ENCODE measurements at regions not wholly inside any gene's neighbourhood (a gene's known extent, or its start where the extent isn't known, plus 50 kb on each side); places are given as distances from the start of the nearest gene placed in this dataset.
A peak's percentile ranks its signal among the peaks of the same experiment; 100 is the strongest.
"Not testable (repeated sequence)": the region's sequence is repeated elsewhere in the genome, so short reads cannot be mapped to it uniquely, and the experiment has no call there.

- in situ Hi-C loops (cut with HindIII; ENCODE audit: low pct_ligation_motif_present, low sequenced_read_pairs) = no loop called here
- H3K36me3 ChIP-seq (replicated peaks) = no peaks in the 10 kb centered on the region
- no peaks in the 10 kb centered on the region for H3K27me3 ChIP-seq (replicated peaks)
- peak; percentile 69 for DNase-seq
- TF ChIP-seq, protein P1, sequence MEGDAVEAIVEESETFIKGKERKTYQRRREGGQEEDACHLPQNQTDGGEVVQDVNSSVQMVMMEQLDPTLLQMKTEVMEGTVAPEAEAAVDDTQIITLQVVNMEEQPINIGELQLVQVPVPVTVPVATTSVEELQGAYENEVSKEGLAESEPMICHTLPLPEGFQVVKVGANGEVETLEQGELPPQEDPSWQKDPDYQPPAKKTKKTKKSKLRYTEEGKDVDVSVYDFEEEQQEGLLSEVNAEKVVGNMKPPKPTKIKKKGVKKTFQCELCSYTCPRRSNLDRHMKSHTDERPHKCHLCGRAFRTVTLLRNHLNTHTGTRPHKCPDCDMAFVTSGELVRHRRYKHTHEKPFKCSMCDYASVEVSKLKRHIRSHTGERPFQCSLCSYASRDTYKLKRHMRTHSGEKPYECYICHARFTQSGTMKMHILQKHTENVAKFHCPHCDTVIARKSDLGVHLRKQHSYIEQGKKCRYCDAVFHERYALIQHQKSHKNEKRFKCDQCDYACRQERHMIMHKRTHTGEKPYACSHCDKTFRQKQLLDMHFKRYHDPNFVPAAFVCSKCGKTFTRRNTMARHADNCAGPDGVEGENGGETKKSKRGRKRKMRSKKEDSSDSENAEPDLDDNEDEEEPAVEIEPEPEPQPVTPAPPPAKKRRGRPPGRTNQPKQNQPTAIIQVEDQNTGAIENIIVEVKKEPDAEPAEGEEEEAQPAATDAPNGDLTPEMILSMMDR (IDR thresholded peaks at IDR 0.05; ENCODE audit: low read depth, low read length, missing control alignments) = no peak
- no peak overlapping the region for H3K4me3 ChIP-seq (ENCODE audit: low read depth, low read length)
- H3K27ac ChIP-seq = no peak overlapping the region
Observed at GRCh38 chr4:124121461-124121971, 591.0 kb downstream of the ANKRD50 start.

DNA sequence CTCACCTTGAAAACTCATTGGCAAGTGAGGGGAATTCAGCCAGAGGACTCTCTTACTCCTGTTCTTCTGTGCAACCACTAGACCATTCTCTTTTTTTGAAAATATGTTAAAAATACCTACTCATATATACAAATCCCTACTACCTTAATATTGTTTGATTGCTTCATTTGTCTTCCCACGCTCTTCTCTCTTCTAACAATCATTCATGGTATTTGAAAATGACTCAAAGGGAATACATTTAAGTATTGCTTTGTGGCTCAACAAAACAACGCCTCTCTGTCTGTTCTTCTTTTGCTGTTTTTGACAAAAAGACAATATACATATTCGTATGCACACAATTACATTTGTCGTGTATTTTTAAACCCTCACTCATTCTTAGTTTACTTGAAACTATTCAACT lies 589.4 kb downstream of the ANKRD50 start:
- no peak for DNase-seq
- H3K36me3 ChIP-seq (replicated peaks) = no peaks in the 10 kb centered on the region
- peak overlapping the region; percentile 9 for H3K27ac ChIP-seq
- no peak overlapping the region for H3K4me3 ChIP-seq (ENCODE audit: low read depth, low read length)
- in situ Hi-C loops (cut with HindIII; ENCODE audit: low pct_ligation_motif_present, low sequenced_read_pairs) = no loop called here
- H3K27me3 ChIP-seq (replicated peaks) = no peaks in the 10 kb centered on the region
- TF ChIP-seq, protein P1 (IDR thresholded peaks at IDR 0.05; ENCODE audit: low read depth, low read length, missing control alignments) = no peak

GRCh38 chr4:124123721-124124120 lies 588.8 kb downstream of the ANKRD50 start:
- in situ Hi-C loops (cut with HindIII; ENCODE audit: low pct_ligation_motif_present, low sequenced_read_pairs) = no loop called here
- DNase-seq = no peak

DNA sequence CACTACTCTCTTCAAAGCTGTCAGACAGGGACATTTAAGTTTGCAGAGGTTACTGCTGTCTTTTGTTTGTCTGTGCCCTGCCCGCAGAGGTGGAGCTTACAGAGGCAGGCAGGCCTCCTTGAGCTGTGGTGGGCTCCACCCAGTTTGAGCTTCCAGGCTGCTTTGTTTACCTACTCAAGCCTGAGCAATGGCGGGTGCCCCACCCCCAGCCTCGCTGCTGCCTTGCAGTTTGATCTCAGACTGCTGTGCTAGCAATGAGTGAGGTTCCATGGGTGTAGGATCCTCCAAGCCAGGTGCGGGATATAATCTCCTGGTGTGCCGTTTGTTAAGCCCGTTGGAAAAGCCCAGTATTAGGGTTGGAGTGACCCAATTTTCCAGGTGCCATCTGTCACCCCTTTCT lies 581.2 kb downstream of the ANKRD50 start:
- H3K27me3 ChIP-seq (replicated peaks); DNase-seq; H3K4me3 ChIP-seq (ENCODE audit: low read depth, low read length); in situ Hi-C loops (cut with HindIII; ENCODE audit: low pct_ligation_motif_present, low sequenced_read_pairs); H3K27ac ChIP-seq; H3K36me3 ChIP-seq (replicated peaks): not testable (repeated sequence)

More at GRCh38 chr4:124123721-124124120, 588.8 kb downstream of the ANKRD50 start:
- no peaks in the 10 kb centered on the region for H3K27me3 ChIP-seq (replicated peaks)
- H3K36me3 ChIP-seq (replicated peaks) = no peaks in the 10 kb centered on the region
- TF ChIP-seq, protein P1 (IDR thresholded peaks at IDR 0.05; ENCODE audit: low read depth, low read length, missing control alignments) = no peak
- no peak overlapping the region for H3K4me3 ChIP-seq (ENCODE audit: low read depth, low read length)
- peak overlapping the region; percentile 9 for H3K27ac ChIP-seq

DNA sequence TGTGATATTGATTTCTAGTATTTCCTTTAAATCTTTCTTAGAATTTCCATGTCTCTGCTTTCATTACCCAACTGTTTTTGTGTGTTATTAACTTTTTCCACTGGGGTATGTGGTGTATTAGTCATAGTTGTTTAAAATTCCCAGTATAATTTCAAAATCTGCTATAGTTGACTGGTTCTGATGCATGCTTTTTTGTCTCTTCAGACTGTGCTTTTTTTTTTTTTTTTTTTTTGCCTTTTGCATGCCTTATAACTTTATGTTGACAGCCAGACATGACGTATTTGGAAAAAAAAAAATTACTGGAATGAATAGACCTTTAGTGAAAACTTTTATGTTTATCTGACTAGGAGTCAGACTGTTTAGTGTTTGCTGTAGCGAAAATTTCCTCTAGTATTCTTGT lies 580.4 kb downstream of the ANKRD50 start:
- H3K4me3 ChIP-seq (ENCODE audit: low read depth, low read length) = no peak overlapping the region
- no peak for DNase-seq
- no peaks in the 10 kb centered on the region for H3K27me3 ChIP-seq (replicated peaks)
- TF ChIP-seq, protein P1 (IDR thresholded peaks at IDR 0.05; ENCODE audit: low read depth, low read length, missing control alignments) = no peak
- no peaks in the 10 kb centered on the region for H3K36me3 ChIP-seq (replicated peaks)
- H3K27ac ChIP-seq = no peak overlapping the region
- in situ Hi-C loops (cut with HindIII; ENCODE audit: low pct_ligation_motif_present, low sequenced_read_pairs) = no loop called here

DNA sequence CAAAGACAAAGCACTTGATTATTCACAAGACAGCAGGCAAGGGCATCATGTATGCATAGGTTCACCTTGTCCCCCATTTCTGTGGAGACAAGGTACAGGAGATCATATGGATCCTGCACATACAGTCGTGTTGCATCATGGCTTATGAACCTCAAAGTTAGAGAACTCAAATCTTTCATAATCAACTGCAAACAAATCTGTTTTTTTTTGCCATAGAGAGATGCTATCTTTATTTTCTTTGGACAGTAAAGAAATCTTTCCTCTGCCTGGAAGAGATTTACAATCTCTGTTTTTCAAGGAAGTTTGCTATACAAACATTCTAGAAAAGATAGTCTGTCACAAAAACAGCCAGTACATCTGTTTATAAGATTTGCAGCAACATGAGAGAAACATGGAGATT lies 578.8 kb downstream of the ANKRD50 start:
- no peak for DNase-seq
- TF ChIP-seq, protein P1 (IDR thresholded peaks at IDR 0.05; ENCODE audit: low read depth, low read length, missing control alignments) = no peak
- Histone ChIP-seq H3K27ac (no peak overlapping the region), H3K36me3 (replicated peaks) (no peaks in the 10 kb centered on the region), H3K4me3 (ENCODE audit: low read depth, low read length) (no peak overlapping the region), H3K27me3 (replicated peaks) (no peaks in the 10 kb centered on the region)
- in situ Hi-C loops (cut with HindIII; ENCODE audit: low pct_ligation_motif_present, low sequenced_read_pairs) = no loop called here

Measured in brain microvascular endothelial cell (primary cell).